ENCODE measurements at regions not wholly inside any gene's neighbourhood (a gene's known extent, or its start where the extent isn't known, plus 50 kb on each side); places are given as distances from the start of the nearest gene placed in this dataset.

GRCh38 chr4:124133753-124134152, 578.8 kb downstream of the ANKRD50 start:
- TF ChIP-seq POLR2A (IDR thresholded peaks at IDR 0.05), result no peak
- TF ChIP-seq, protein P1, sequence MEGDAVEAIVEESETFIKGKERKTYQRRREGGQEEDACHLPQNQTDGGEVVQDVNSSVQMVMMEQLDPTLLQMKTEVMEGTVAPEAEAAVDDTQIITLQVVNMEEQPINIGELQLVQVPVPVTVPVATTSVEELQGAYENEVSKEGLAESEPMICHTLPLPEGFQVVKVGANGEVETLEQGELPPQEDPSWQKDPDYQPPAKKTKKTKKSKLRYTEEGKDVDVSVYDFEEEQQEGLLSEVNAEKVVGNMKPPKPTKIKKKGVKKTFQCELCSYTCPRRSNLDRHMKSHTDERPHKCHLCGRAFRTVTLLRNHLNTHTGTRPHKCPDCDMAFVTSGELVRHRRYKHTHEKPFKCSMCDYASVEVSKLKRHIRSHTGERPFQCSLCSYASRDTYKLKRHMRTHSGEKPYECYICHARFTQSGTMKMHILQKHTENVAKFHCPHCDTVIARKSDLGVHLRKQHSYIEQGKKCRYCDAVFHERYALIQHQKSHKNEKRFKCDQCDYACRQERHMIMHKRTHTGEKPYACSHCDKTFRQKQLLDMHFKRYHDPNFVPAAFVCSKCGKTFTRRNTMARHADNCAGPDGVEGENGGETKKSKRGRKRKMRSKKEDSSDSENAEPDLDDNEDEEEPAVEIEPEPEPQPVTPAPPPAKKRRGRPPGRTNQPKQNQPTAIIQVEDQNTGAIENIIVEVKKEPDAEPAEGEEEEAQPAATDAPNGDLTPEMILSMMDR (IDR thresholded peaks at IDR 0.05), result no peak
- TF ChIP-seq EP300 (IDR thresholded peaks at IDR 0.05), result no peak
